ENCODE measurements at regions not wholly inside any gene's neighbourhood (a gene's known extent, or its start where the extent isn't known, plus 50 kb on each side); places are given as distances from the start of the nearest gene placed in this dataset.
A peak's percentile ranks its signal among the peaks of the same experiment; 100 is the strongest.
"Not testable (repeated sequence)": the region's sequence is repeated elsewhere in the genome, so short reads cannot be mapped to it uniquely, and the experiment has no call there.

DNA sequence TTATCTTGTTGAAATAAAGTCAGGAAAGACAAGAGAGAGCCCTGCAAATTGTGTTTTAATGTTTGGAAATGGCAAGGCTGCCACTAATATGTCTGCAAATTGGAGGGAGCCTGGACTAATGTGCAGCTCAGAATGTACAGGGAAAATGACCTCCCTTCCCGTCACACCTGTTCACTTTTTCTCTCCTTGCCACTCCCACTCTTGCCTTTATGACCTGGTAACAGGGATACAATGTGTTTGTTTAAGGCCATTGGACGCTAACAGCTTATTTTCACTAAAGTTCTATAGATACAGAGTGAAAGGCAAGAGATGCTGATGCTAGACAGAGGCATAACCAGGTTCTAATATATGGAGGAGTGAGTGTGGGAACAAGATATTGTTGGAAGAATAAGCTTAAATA lies 203.9 kb downstream of the RAB38 start:
- no peak for DNase-seq

DNA sequence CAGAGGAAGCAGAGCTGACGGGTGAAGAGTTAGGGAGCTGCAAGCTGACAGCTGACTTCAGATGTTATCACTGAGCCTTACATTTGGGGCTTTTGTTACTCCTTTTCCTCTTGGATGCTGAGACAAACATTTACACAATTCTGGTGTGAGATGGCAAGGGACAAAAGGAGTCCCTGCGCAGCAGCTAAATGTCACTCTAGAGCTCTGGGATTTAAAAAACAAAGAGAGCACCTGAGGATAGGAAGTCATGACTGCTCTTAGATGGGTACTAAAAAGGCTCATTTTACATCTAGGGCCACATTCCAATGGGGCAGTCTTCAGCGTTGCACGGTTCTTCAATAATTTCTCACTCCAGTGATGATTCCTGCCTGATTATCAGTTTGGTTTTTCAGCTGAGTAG lies 204.5 kb downstream of the RAB38 start:
- no peak for DNase-seq

DNA sequence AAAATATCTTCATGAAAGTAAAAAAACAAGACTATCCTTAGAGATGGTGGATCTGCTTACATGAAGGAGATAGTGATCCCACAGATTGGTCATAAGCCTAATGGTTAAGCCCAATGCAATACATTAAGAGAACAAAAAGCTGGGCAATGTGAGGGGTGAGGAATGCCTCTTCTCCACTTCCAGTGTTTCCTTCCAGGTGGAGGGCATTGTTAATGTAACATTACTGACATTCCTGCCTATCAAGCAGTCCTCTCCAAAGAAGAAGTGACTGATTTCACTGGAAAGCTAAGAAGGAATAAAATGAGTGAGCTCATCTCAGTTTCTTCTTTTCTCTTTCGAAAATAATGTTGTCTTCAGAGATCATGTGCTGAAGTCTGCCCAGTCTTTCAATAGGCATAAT lies 207.8 kb downstream of the RAB38 start:
- peak in 1 of 3 donors; percentile 31 for DNase-seq

DNA sequence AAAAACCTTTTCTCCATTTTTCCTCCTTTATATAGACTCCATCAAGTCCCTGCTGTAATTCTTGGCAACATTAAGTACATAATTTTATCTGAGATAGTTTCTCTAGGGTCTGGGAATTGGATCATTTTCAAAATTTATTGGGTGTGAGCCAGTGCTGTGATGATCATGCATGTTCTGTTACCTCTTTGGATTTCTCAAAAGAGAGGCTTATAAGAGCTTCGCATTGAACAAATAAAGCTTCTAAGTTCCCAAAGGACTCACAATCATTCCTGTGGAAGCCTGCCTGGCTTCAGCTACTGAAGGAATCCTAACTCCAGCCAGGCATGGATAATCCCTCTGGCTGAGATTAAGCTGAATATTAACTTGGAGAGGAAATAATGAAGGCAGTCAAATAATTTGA lies 208.5 kb downstream of the RAB38 start:
- peak; percentile 36 to 87 (median 70) for DNase-seq

DNA sequence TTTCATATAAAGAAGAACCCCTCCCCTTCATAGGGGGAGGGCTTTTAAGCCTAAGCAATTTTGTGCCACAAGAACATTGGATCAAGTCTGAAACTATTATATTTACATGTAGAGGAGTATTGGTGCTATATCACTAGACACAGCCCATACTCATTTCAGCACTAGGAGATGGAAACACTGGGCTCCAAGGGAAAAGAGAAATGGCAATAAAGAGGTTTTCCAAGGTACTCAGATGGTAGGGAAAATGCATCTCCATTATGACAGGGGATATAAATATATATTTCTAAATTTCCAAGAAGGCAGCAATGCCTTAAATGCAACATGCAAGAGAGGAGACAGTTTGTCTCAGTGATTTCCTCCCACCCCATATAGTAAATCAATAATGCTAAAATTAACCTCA lies 209.0 kb downstream of the RAB38 start:
- peak in 1 of 3 donors; percentile 69 for DNase-seq

DNA sequence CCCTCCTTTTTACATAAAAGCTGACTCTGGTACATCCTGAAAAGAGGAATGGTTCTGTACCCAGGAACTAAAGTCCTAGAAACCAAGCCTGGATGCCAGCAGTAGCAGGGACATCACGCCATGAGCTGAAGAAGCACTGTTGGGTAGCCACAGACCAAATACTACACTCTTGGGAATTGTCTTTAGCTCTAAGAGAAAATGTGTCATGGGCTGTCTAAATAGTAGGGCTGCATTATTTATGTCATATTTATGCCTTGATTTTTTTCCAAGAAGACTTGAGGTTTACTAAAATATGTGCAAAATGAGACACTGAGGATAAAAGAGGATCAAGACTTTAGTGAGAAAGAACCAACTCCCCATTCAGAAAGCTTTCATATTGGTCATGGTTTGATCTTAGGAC lies 213.6 kb downstream of the RAB38 start:
- no peak for DNase-seq

DNA sequence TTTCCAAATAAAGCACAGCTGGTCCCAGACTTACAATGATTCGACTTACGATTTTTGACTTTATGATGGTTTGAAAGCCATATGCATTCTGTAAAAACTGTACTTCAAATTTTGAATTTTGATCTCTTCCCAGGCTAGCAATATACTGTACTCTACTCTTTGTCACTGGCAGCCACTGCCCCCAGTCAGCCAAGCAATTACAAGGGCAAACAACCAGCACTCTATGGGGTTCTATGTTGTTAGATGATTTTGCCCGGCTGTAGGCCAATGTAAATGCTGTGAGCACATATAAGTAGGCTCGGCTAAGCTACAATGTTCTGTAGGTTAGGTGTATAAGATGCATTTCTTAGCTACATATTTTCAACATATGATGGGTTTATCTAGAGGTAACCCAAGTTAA lies 217.3 kb downstream of the RAB38 start:
- DNase-seq: no peak

DNA sequence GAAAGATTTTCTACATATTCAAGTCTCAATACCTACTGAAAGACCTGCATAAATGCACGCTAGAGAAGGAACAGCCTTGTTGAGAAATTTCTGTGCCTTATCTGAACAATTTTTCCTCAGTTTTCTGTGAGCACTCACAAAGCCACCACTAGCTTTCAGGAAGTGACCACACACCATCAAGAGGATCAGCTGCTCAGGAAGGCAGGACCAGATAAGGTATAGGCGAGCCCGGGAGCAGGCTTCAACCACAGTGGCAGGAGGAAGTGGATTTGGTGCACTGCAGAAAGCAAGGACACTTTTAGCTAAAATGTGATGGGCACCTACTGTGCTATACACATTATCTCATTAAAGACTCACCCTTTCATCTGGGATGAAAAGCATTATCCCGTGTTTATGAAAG lies 220.8 kb downstream of the RAB38 start:
- DNase-seq: no peak

DNA sequence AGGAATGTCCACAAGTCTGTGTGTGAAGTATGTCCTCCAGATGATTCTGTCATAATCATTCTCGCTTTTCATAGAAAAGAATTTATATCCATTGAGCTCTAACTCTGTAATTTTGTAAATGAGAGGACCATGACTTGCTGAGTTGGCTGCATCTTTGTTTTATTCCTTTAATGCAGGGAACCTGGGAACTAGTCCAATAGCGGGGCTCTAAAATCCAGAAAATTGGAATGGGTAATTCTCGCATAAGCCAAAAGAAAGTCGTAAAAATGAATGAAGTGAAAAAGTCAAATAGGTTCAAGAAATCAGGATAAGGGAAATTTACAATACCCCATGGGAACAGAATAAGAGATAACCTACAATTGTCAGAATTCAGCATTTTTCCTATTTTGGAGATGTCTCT lies 232.5 kb downstream of the RAB38 start:
- DNase-seq: peak; percentile 17 to 76 (median 48)

DNA sequence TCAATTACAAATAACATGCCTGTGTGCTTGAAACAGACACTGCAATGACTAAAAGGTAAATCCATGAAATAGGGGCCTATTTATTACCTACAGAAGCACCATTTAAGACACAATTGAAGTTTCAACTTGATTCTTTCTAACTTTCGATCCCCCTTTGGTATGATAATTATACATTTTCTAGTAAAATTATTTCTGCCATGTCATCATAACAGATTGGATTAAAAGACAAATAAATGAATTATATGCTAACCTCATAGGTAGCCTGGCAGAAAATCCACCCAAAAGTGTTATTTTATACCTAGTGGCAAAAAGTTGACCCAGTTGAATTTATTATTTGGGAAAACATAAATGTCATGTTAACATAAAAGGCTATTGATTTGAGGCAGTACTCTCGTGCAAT lies 241.1 kb downstream of the RAB38 start:
- DNase-seq: no peak

DNA sequence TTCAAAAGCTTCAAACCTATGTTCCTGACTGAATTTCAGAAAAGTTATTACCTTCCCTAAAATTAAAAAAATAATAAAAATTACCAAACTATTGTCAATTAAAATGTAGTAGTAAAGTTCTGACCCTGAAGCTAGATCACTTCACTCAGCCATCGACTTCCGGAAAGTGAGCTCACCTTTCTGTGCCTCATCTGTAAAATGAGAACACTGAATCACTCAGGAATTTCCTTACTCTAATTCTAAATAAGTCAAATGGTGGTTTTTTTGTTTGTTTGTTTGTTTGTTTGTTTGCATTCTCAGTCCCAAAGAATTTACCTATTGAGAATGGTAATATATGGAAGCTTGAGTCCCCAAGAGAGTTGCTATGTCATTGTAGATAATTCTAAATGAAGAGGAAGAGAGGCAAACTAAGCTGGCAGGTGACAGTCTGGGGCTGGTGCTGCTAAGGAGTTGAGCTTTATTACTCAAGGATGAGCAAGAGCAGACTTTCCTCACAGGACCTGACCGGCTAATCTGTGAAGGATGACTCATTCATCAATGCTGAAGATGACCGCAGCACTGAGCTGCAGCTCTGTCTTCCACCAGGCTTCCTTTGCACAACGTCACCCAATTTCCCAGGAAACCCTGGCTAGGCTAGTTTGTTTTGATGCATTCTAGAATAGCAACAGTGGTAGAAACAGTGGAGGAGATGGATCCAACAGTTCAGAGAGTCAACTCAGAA lies 248.8 kb downstream of the RAB38 start:
- peak in 1 of 3 donors; percentile 39 for DNase-seq

DNA sequence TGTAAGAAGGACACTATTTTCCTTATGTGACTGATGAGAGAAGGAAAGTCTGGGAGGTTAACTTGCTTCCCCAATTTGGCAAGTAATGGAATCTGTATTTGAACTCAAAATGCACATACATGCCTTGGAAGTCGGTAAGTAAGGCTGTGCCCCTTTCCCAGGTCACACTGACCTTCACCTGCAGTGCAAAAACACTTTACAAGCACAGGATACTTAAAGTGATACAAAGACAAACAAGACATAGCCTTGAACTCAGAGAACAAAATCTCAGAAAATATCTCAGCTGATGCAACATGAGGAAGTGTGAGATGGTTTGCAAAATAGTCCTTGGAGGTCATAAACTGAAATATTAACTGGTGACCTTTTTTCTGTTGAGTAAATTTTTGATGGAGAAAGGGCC lies 251.1 kb downstream of the RAB38 start:
- no peak for DNase-seq

DNA sequence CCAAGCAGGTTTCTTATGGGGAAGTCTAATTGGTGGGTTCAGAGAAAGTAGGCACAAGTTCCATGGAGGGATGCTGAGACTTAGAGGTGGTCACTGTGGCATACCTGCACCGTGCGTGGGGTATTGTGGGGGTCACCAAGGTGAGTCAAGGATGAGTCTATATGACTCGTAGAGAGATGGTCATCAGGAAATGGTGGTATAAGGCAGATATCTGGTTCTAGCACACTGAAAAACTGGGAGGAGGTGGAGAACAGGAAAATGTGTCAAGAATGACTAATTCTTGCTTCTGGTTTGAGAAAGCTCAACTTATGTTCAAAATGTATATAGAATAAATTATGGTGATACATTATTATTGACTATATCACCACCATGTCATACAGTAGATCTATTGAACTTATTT lies 258.1 kb downstream of the RAB38 start:
- no peak for DNase-seq

DNA sequence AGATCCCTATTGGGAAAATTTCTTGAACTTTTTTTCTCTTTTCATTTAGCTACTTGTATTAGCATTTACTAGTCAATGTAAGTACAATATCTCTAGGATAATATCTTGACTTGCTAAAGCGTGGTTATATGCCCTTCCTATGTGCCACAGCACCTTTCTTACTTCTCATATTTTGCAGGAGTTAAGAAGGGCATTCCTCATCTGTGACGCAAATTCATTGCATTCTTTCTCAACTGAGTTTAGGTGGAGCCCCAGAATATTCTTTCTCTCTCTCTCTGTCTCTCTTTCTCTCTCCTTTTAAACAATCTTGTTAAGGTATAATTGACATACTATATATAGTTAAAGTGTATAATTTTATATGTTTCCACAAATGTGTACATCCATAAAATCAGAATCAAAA lies 266.1 kb downstream of the RAB38 start:
- DNase-seq: no peak

DNA sequence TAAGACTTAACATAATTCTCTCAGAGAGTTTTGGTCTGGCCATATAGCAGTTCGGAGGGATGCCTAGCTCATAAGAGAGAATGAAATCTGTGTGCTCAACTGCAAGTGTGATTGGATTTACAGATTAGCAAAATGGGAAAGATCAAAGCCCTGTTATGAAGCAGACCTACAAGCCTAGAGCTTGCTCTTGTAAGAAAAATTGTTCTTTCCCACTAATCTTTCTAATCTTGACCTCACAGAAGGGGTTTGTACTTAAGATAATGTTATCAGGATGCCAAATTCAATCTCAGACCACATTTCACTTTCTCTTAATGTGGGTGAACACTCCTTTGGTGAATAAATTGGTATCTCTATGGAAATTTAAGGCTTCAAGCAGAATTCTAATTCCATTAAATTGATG lies 267.2 kb downstream of the RAB38 start:
- no peak for DNase-seq

DNA sequence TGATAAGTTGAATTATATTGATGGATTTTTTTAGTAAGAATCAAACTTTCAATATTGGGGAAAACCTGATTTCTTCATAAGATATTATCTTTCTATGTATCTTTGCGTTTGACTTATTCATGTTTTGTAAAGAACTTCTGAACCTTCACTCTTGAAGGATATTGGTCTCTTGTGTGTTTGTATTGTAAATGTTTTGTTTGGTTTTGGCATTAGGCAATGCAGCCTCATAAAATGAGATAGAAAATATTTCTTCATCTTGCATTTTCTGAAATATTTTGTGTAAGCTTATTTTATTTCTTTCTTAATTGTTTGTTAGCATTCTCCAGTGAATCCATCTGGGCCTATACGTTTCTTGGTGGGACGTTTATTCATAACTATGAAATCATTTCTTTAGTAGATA lies 271.9 kb downstream of the RAB38 start:
- DNase-seq: no peak

DNA sequence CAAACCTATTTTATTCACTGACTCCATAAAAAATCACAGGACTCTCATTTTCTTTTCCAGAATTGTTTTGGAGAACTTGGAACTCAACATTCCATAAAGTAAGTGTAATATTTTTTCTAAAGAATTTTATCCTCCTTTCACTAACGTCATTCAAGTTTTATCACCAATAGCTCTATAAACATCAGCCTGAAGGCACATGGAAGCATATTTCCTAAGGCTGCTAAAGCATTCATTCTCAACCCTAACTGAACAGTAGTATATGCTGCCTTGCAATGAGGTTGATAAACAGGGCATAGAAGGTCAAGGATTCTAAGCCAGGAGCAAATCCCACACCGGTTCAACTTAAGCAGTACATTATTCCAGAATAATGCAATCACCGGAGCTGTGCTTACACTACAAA lies 273.9 kb downstream of the RAB38 start:
- no peak for DNase-seq

DNA sequence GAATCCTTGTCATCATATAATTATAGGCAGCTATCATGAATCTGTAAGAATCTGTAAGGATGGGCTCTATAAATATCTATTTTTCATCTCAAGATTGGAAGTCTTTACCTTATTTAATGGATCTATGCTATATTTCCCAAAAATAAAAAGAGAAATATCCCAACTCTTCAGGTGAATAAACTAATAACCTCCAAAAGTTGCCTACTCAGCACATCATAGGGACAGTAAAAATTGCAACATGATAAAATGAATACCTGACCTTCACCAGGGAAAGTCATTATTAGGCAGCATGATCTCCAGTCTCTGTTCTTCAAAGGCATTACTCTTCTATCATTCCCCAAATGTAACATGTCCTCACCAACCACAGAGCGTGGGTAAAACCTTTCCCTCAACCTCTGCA lies 277.3 kb downstream of the RAB38 start:
- no peak for DNase-seq

DNA sequence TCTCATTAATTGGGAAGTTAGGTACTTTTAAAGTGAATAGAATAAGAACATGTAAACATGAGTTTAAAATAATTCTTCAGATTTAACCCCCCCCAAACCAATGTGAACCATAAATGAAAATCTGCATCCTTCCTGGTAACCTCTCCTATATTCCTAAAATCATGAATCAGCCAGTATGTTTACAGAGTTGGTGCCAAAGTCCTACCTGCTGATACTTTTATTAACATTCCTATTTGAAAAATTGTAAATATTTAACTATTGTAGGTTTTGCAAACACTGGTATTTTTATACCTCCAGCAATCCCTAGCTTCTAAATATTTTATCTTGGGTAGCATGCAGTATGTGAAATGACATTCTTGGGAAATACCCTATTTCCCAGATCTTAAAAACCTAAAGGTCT lies 278.2 kb downstream of the RAB38 start:
- DNase-seq: no peak

DNA sequence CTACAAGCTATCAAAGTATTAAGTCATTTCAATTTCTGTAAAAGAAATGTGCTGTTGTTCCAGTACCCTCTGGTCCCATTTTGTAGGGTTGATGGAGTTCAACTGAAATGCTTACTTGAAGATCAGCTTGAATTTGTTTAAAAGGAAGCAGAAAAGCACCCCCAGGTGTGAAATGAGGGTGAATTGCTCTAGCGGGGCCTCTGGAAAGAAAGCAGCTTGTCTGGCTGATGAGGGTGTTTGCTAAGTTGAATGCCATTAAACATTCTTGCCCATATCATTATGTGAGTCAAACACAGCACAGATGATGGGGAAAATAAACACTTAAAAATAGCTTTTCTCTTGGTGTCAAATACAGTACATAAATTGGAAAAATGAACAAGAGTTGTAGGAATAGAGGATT lies 280.3 kb downstream of the RAB38 start:
- no peak for DNase-seq

DNA sequence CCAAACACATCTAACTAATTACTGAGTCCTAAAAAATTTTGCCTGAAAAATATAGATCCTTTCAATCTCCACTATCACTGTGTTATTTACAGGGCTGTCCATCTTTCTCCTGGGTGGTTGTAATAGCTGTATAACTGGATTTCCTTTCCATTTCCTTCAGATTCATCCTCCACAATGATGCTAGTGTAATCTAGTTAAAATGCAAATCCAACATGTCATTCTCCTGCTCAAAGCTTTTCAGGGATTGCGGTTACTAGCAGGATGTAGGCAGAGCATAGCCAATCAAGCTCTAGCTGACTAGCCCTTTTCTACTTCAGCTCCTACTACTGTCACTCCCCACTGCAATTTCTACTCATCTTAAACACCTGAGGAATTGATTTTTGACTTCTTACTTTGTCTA lies 283.0 kb downstream of the RAB38 start:
- no peak for DNase-seq

DNA sequence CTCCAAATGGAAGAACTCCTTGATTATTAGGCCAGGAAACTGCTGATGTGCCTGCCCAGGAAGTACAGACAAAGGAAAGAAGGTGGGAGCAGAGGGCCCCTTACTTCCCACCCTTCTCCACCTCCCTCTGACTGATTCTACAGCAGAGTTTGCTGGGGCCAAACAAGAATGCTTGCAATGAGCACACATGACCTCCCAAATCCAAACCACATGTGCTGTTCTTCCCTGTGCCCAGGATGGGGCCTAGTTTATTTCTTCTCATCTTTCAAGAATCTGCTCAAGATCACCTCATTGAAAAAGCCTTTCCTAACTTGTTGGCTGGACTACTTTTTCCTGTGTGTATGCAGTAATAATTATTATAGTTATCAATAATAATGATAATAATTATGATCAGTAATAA lies 286.1 kb downstream of the RAB38 start:
- no peak for DNase-seq

DNA sequence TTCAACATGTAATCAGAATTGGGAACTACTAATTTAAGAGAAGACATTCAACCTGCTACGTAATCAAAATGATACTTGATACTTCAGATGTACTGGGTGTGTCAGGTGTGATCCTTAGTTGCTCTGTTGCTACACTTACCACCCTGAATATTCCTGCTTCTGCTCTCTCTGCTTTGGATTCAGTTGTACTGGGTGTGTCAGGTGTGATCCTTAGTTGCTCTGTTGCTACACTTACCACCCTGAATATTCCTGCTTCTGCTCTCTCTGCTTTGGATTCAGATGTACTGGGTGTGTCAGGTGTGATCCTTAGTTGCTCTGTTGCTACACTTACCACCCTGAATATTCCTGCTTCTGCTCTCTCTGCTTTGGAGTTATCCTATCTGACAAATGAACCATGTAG lies 290.2 kb downstream of the RAB38 start:
- not testable (repeated sequence) for DNase-seq

DNA sequence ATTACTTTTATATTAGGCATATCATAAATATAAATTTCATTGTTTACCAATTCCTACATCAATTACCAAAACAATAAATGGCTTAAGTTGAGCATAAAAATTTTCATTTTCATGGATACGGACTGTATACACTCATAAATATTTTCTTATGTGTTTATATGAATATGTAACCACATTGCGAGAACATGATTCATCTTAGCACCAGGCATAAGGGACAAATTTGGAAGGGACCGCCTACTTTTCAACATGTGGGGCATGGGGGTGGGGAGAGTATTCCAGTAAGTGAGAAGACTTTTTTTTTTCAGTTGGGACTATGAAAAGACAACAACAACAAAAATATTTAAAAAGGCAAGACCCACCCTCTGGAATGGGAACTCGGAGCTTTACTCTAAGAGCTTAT lies 296.1 kb downstream of the RAB38 start:
- peak in 2 of 3 donors; percentile 20 to 37 for DNase-seq

Measured in muscle of back (tissue), 3 donors.